CD4-positive, alpha-beta T cell (primary cell): ENCODE measurements at regions not wholly inside any gene's neighbourhood (a gene's known extent, or its start where the extent isn't known, plus 50 kb on each side); places are given as distances from the start of the nearest gene placed in this dataset.

Experiments
- ATAC-seq: fragments of 200-7000 bp; cut with Tn5 transposase; one replicate; pipeline ENCODE4 v1.10.0; 2022; ENCODE audit warnings: mild to moderate bottlenecking; ENCODE audit not compliant: poor library complexity
- CTCF ChIA-PET: fragments of 350-600 bp; sonication (Branson Sonifier 250); formaldehyde crosslinking; loops from one replicate; lab custom pipeline; 2021; ENCODE audit warnings: antibody characterized with exemption, inconsistent platforms; lab: Charles Lee
- POLR2A ChIA-PET: fragments of 350-600 bp; sonication (Branson Sonifier 250); formaldehyde crosslinking; loops from one replicate; lab custom pipeline; 2021; ENCODE audit warnings: antibody characterized with exemption, inconsistent platforms; lab: Charles Lee
- DNase-seq, 14 experiments: peaks; one replicate each; pipeline ENCODE4 v3.0.0-alpha.2; 2013 to 2020; ENCODE audit warnings: mixed read lengths in 2 of 14
- H3K27ac ChIP-seq, 2 donors: one replicate each; pipeline versions ENCODE4 v1.5.1 to v1.7.0; 2013; ENCODE audit warnings: low read length in 2 of 2, low read depth in 1 of 2, mild to moderate bottlenecking in 1 of 2
- H3K27me3 ChIP-seq, 2 experiments: 1 replicate in 1 of 2; 2 replicates in 1 of 2; pipeline versions ENCODE4 v1.6.1 to v1.7.0; 2013; ENCODE audit warnings: low read length in 2 of 2, control low read depth in 1 of 2, mild to moderate bottlenecking in 1 of 2, moderate library complexity in 1 of 2; ENCODE audit not compliant: insufficient read depth in 2 of 2, control insufficient read depth in 1 of 2
- H3K36me3 ChIP-seq: one replicate; pipeline ENCODE4 v1.6.1; 2013; ENCODE audit warnings: low read length, control low read depth; ENCODE audit not compliant: insufficient read depth
- H3K4me1 ChIP-seq: one replicate; pipeline ENCODE4 v1.6.1; 2013; ENCODE audit warnings: low read length, control low read depth; ENCODE audit not compliant: insufficient read depth
- H3K4me3 ChIP-seq: one replicate; pipeline ENCODE4 v1.5.1; 2013; ENCODE audit warnings: mild to moderate bottlenecking, low read length, moderate library complexity
- H3K9me3 ChIP-seq, 2 experiments: 1 replicate in 1 of 2; 2 replicates in 1 of 2; pipeline versions ENCODE4 v1.6.1 to v1.7.0; 2013; ENCODE audit warnings: low read length in 2 of 2, mild to moderate bottlenecking in 2 of 2, control low read depth in 1 of 2, moderate library complexity in 1 of 2; ENCODE audit not compliant: control insufficient read depth in 1 of 2, insufficient read depth in 1 of 2
- H3K27ac Mint-ChIP-seq: one replicate; pipeline ENCODE4 v1.8.0; 2020; ENCODE audit warnings: mixed read lengths
- H3K27me3 Mint-ChIP-seq: one replicate; pipeline ENCODE4 v1.8.0; 2021; ENCODE audit warnings: mixed read lengths
- H3K36me3 Mint-ChIP-seq: one replicate; pipeline ENCODE4 v1.8.0; 2021; ENCODE audit warnings: low read depth, mixed read lengths
- H3K4me1 Mint-ChIP-seq: one replicate; pipeline ENCODE4 v1.8.0; 2021; ENCODE audit warnings: low read depth, mixed read lengths
- H3K4me3 Mint-ChIP-seq: one replicate; pipeline ENCODE4 v1.8.0; 2020; ENCODE audit warnings: mild to moderate bottlenecking, mixed read lengths
- H3K9me3 Mint-ChIP-seq: one replicate; pipeline ENCODE4 v1.8.0; 2020; ENCODE audit warnings: mixed read lengths
- CTCF ChIP-seq: fragments of 200-600 bp; IDR thresholded peaks from one replicate; pipeline ENCODE4 v1.8.0; 2022; ENCODE audit warnings: antibody characterized with exemption, mild to moderate bottlenecking
- intact Hi-C, 2 experiments: fragments of 100-400 bp; cut with DNase I in 1 of 2; cut with micrococcal nuclease in 1 of 2; formaldehyde crosslinking; loops; one replicate each; pipeline versions ENCODE4 v1.15.1 to v1.9.0; 2023 to 2025; cut with DNase I, micrococcal nuclease

- intact Hi-C loops, result loop anchor here in 1 of 2 experiments (2.0 to 5.0 kb wide), 2 partner anchors 261 to 306 kb away; no protein-coding TSS in a partner anchor
- Mint-ChIP-seq H3K27ac (no peak overlapping the region), H3K36me3 (no peaks in the 10 kb centered on the region), H3K9me3 (no peaks in the 10 kb centered on the region), H3K27me3 (no peaks in the 10 kb centered on the region), H3K4me1 (no peaks in the 10 kb centered on the region), H3K4me3 (no peak overlapping the region)
- ChIA-PET POLR2A (interaction anchor here (0.9 kb wide), 1 partner anchor 163 kb away, joined by 3 read pairs; no protein-coding TSS in a partner anchor), CTCF (interaction anchor here (1.6 kb wide), 1 partner anchor 27 kb away, joined by 3 read pairs; no protein-coding TSS in a partner anchor)
- Histone ChIP-seq H3K27ac (no peak overlapping the region), H3K36me3 (no peaks in the 10 kb centered on the region), H3K4me1 (no peaks in the 10 kb centered on the region), H3K9me3 (no peaks in the 10 kb centered on the region), H3K4me3 (no peak overlapping the region), H3K27me3 (no peaks in the 10 kb centered on the region)
- DNase-seq (peak in 7 of 14 experiments; percentile 5 to 45 (median 21)), ATAC-seq (no peak)
- TF ChIP-seq CTCF, result no peak
These were observed 163.6 kb downstream of the ZNF674 start for GRCh38 chrX:46381630-46382029.

- intact Hi-C loops, result loop anchor here in 1 of 2 experiments (2.0 to 5.0 kb wide), 2 partner anchors 263 to 307 kb away; no protein-coding TSS in a partner anchor
- H3K4me1 Mint-ChIP-seq, result no peaks in the 10 kb centered on the region
These were observed 165.0 kb downstream of the ZNF674 start for GRCh38 chrX:46380148-46380752.

GRCh38 chrX:46376246-46376885, 168.9 kb downstream of the ZNF674 start:
- peak; percentile 25 for TF ChIP-seq CTCF
- Mint-ChIP-seq H3K27me3 (no peaks in the 10 kb centered on the region), H3K4me3 (no peak overlapping the region), H3K9me3 (no peaks in the 10 kb centered on the region), H3K27ac (no peak overlapping the region), H3K4me1 (no peaks in the 10 kb centered on the region), H3K36me3 (no peaks in the 10 kb centered on the region)
- ChIA-PET CTCF (interaction anchor here (1.1 to 1.4 kb wide), 2 partner anchors 10 to 861 kb away, joined by 3 to 8 read pairs; no protein-coding TSS in a partner anchor), POLR2A (no interaction called here)
- no peak overlapping the region for H3K4me3 ChIP-seq
- no peaks in the 10 kb centered on the region for H3K36me3 ChIP-seq
- H3K27ac ChIP-seq, result no peak overlapping the region
- H3K9me3 ChIP-seq, result no peaks in the 10 kb centered on the region
- no peaks in the 10 kb centered on the region for H3K27me3 ChIP-seq
- DNase-seq, result peak in 7 of 14 experiments; percentile 3 to 53 (median 25)
- ATAC-seq, result peak; percentile 55
- H3K4me1 ChIP-seq, result no peaks in the 10 kb centered on the region
- intact Hi-C loops, result loop anchor here in 1 of 2 experiments (10.0 kb wide), 2 partner anchors 522 to 862 kb away; no protein-coding TSS in a partner anchor

More at GRCh38 chrX:46380148-46380752, 165.0 kb downstream of the ZNF674 start:
- DNase-seq, result no peak
- ATAC-seq, result no peak
- Histone ChIP-seq H3K27ac (no peak overlapping the region), H3K4me1 (no peaks in the 10 kb centered on the region), H3K27me3 (no peaks in the 10 kb centered on the region), H3K36me3 (no peaks in the 10 kb centered on the region), H3K4me3 (no peak overlapping the region), H3K9me3 (no peaks in the 10 kb centered on the region)
- Mint-ChIP-seq H3K9me3 (no peaks in the 10 kb centered on the region), H3K27me3 (no peaks in the 10 kb centered on the region), H3K36me3 (no peaks in the 10 kb centered on the region), H3K27ac (no peak overlapping the region), H3K4me3 (no peak overlapping the region)
- POLR2A ChIA-PET, result no interaction called here
- TF ChIP-seq CTCF, result no peak
- CTCF ChIA-PET, result no interaction called here
